ENCODE measurements at regions not wholly inside any gene's neighbourhood (a gene's known extent, or its start where the extent isn't known, plus 50 kb on each side); places are given as distances from the start of the nearest gene placed in this dataset.

DNA sequence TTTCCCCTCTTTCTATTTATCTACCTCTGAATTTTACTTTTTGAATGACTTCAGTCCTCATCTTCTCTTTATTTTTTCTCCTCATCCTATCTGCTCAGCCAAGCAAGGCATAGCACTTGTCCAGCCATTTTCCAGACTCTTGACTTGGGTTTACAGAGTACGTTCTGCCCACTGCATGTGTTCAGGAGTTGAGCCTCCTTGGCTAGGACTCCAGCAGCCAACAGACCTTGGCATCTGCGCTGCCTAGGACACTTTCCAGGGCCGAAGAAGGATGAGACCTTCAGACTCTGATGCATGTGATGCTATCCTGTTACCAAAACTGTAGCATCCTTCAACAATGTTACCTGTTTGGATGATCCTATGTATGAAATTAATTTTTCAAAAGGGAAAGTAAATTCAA, 59.7 kb downstream of the HES1 start:
- no peaks in the 10 kb centered on the region for H3K36me3 ChIP-seq (ENCODE audit: insufficient read depth, low read length, poor library complexity, severe bottlenecking)
- no peaks in the 10 kb centered on the region for H3K4me1 ChIP-seq (ENCODE audit: insufficient read depth, low read length, poor library complexity, severe bottlenecking)
- CTCF ChIA-PET, result no interaction called here
- no peak overlapping the region for H3K27ac ChIP-seq (ENCODE audit: low read depth, low read length, poor library complexity, severe bottlenecking)
- intact Hi-C loops (cut with micrococcal nuclease; ENCODE audit: unreplicated experiment), result no loop called here
- H3K9me3 ChIP-seq (ENCODE audit: low read depth, low read length, poor library complexity, severe bottlenecking), result no peaks in the 10 kb centered on the region
- DNase-seq (ENCODE audit: low spot score), result no peak
- POLR2A ChIA-PET (ENCODE audit: low non-redundant PET), result no interaction called here
- BruUV-seq (replicated peaks), result no TSS peak
- no peak overlapping the region for H3K4me3 ChIP-seq (ENCODE audit: low read depth, low read length, poor library complexity, severe bottlenecking)
- H3K27me3 ChIP-seq (replicated peaks; ENCODE audit: insufficient read depth, low read depth, low read length, poor library complexity), result no peaks in the 10 kb centered on the region
- no peak for TF ChIP-seq EZH2 (IDR thresholded peaks at IDR 0.05; ENCODE audit: borderline replicate concordance, low read depth, low read length, poor library complexity, severe bottlenecking)
- TF ChIP-seq, protein P1, sequence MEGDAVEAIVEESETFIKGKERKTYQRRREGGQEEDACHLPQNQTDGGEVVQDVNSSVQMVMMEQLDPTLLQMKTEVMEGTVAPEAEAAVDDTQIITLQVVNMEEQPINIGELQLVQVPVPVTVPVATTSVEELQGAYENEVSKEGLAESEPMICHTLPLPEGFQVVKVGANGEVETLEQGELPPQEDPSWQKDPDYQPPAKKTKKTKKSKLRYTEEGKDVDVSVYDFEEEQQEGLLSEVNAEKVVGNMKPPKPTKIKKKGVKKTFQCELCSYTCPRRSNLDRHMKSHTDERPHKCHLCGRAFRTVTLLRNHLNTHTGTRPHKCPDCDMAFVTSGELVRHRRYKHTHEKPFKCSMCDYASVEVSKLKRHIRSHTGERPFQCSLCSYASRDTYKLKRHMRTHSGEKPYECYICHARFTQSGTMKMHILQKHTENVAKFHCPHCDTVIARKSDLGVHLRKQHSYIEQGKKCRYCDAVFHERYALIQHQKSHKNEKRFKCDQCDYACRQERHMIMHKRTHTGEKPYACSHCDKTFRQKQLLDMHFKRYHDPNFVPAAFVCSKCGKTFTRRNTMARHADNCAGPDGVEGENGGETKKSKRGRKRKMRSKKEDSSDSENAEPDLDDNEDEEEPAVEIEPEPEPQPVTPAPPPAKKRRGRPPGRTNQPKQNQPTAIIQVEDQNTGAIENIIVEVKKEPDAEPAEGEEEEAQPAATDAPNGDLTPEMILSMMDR (conservative IDR thresholded peaks at IDR 0.05; ENCODE audit: low read depth, low read length), result no peak

- intact Hi-C loops (cut with micrococcal nuclease; ENCODE audit: unreplicated experiment), result no loop called here
- DNase-seq (ENCODE audit: low spot score), result no peak
- no TSS peak for BruUV-seq (replicated peaks)
- no peak for TF ChIP-seq EZH2 (IDR thresholded peaks at IDR 0.05; ENCODE audit: borderline replicate concordance, low read depth, low read length, poor library complexity, severe bottlenecking)
- H3K4me1 ChIP-seq (ENCODE audit: insufficient read depth, low read length, poor library complexity, severe bottlenecking), result no peaks in the 10 kb centered on the region
- no peaks in the 10 kb centered on the region for H3K9me3 ChIP-seq (ENCODE audit: low read depth, low read length, poor library complexity, severe bottlenecking)
- ChIA-PET POLR2A (ENCODE audit: low non-redundant PET) (interaction anchor here (0.6 kb wide), 1 partner anchor 69 kb away, joined by 3 read pairs; no protein-coding TSS in a partner anchor), CTCF (no interaction called here)
- no peaks in the 10 kb centered on the region for H3K36me3 ChIP-seq (ENCODE audit: insufficient read depth, low read length, poor library complexity, severe bottlenecking)
- no peaks in the 10 kb centered on the region for H3K27me3 ChIP-seq (replicated peaks; ENCODE audit: insufficient read depth, low read depth, low read length, poor library complexity)
- no peak overlapping the region for H3K4me3 ChIP-seq (ENCODE audit: low read depth, low read length, poor library complexity, severe bottlenecking)
- no peak overlapping the region for H3K27ac ChIP-seq (ENCODE audit: low read depth, low read length, poor library complexity, severe bottlenecking)
These were observed 60.9 kb downstream of the HES1 start for GRCh38 chr3:194196876-194197275.

DNA sequence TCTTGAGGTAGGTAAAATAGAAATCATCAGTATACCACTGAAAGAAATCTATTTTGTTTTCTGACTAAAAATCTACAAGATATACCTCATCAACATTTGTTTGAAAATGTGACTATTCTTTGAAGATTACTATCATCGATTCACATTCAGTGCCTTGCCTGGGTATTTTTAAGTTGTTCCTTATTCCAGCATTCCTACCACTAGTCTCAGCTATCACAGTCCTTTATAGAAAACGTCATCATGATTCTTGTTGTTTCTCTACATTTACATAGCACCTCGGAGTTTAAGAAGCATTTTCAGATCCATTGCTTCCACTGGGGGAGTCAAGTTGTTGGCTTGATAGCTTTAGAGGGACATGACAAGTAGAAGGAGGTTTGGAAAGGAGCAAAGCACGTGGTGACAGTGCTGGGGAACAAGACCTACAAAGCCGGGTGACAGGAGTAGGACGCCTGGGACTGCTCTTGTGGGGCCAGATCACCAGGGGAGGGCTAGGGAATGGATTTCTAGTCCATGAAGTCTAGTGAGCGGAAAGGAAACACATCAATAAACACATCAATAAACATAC, 61.5 kb downstream of the HES1 start:
- ChIA-PET CTCF (no interaction called here), POLR2A (ENCODE audit: low non-redundant PET) (no interaction called here)

More for the DNA sequence above, 61.5 kb downstream of the HES1 start:
- no peak overlapping the region for H3K4me3 ChIP-seq (ENCODE audit: low read depth, low read length, poor library complexity, severe bottlenecking)
- H3K9me3 ChIP-seq (ENCODE audit: low read depth, low read length, poor library complexity, severe bottlenecking), result no peaks in the 10 kb centered on the region
- intact Hi-C loops (cut with micrococcal nuclease; ENCODE audit: unreplicated experiment), result no loop called here
- no peaks in the 10 kb centered on the region for H3K27me3 ChIP-seq (replicated peaks; ENCODE audit: insufficient read depth, low read depth, low read length, poor library complexity)
- BruUV-seq (replicated peaks), result no TSS peak
- H3K36me3 ChIP-seq (ENCODE audit: insufficient read depth, low read length, poor library complexity, severe bottlenecking), result no peaks in the 10 kb centered on the region
- H3K27ac ChIP-seq (ENCODE audit: low read depth, low read length, poor library complexity, severe bottlenecking), result no peak overlapping the region
- no peaks in the 10 kb centered on the region for H3K4me1 ChIP-seq (ENCODE audit: insufficient read depth, low read length, poor library complexity, severe bottlenecking)
- no peak for DNase-seq (ENCODE audit: low spot score)
- TF ChIP-seq EZH2 (IDR thresholded peaks at IDR 0.05; ENCODE audit: borderline replicate concordance, low read depth, low read length, poor library complexity, severe bottlenecking), result no peak
- TF ChIP-seq, protein P1 (conservative IDR thresholded peaks at IDR 0.05; ENCODE audit: low read depth, low read length), result no peak

Data from A673 (cell line).